ENCODE measurements at regions not wholly inside any gene's neighbourhood (a gene's known extent, or its start where the extent isn't known, plus 50 kb on each side); places are given as distances from the start of the nearest gene placed in this dataset.

- Histone ChIP-seq H3K79me2 (ENCODE audit: low read length) (no peaks in the 10 kb centered on the region), H3K4me2 (ENCODE audit: low read length) (no peak overlapping the region), H3F3A (ENCODE audit: low read length, unreplicated experiment) (no peaks in the 10 kb centered on the region), H3K4me1 (ENCODE audit: insufficient read depth, low read length) (peaks cover 23% of the 10 kb centered on the region), H3K4me3 (ENCODE audit: low read length) (no peak overlapping the region), H3K27ac (ENCODE audit: low read length) (no peak overlapping the region), H4K20me1 (ENCODE audit: low read length) (no peaks in the 10 kb centered on the region), H3K27me3 (ENCODE audit: low read length) (no peaks in the 10 kb centered on the region), H3K9me3 (ENCODE audit: low read length) (no peaks in the 10 kb centered on the region), H3K36me3 (ENCODE audit: low read depth, low read length) (no peaks in the 10 kb centered on the region), H3K9ac (ENCODE audit: low read length) (no peak overlapping the region), H3K9me2 (replicated peaks; ENCODE audit: low read length) (no peaks in the 10 kb centered on the region), H2AFZ (ENCODE audit: low read length) (no peak overlapping the region)
- BruUV-seq (replicated peaks), result no TSS peak
- intact Hi-C loops (cut with micrococcal nuclease), result loop anchor here (10.0 kb wide), 1 partner anchor 131 kb away; the partner anchor contains the start of gene FOXD2
- TF ChIP-seq, protein P1, sequence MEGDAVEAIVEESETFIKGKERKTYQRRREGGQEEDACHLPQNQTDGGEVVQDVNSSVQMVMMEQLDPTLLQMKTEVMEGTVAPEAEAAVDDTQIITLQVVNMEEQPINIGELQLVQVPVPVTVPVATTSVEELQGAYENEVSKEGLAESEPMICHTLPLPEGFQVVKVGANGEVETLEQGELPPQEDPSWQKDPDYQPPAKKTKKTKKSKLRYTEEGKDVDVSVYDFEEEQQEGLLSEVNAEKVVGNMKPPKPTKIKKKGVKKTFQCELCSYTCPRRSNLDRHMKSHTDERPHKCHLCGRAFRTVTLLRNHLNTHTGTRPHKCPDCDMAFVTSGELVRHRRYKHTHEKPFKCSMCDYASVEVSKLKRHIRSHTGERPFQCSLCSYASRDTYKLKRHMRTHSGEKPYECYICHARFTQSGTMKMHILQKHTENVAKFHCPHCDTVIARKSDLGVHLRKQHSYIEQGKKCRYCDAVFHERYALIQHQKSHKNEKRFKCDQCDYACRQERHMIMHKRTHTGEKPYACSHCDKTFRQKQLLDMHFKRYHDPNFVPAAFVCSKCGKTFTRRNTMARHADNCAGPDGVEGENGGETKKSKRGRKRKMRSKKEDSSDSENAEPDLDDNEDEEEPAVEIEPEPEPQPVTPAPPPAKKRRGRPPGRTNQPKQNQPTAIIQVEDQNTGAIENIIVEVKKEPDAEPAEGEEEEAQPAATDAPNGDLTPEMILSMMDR (conservative IDR thresholded peaks at IDR 0.05; ENCODE audit: low read depth, low read length), result no peak
- no peak for TF ChIP-seq EZH2phosphoT487 (IDR thresholded peaks at IDR 0.05; ENCODE audit: borderline replicate concordance, low read length)
- TF ChIP-seq EZH2 (IDR thresholded peaks at IDR 0.05; ENCODE audit: low read length, unreplicated experiment), result no peak
- POLR2A ChIA-PET (ENCODE audit: unreplicated experiment), result no interaction called here
- no peak for ATAC-seq
- DNase-seq, result no peak
- CTCF ChIA-PET, result no interaction called here
Observed at GRCh38 chr1:47565676-47566075, 127.8 kb downstream of the FOXD2 start.

DNA sequence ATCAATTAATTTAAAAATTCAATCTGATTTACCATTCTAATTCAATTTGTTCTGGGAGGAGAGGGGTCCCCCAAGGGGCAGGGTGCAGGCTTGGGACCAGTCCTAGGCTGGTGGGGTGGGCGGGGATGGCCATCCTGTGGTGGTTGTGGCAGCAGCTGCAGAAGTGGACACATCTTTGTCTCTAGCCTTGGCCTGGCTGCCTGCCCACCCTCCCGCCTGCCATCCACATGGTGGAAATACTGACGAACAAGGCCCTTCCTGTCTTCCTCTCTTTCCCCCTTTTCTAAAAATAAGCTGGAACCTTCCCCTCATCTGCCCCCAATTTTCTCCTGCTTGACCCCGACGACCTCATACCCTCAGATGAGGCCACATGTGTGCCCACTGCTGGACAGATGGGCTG, 130.9 kb downstream of the FOXD2 start:
- ATAC-seq (no peak), DNase-seq (no peak)
- Histone ChIP-seq H3K36me3 (ENCODE audit: low read depth, low read length) (no peaks in the 10 kb centered on the region), H3K27ac (ENCODE audit: low read length) (no peak overlapping the region), H3K4me3 (ENCODE audit: low read length) (no peak overlapping the region), H2AFZ (ENCODE audit: low read length) (no peak overlapping the region), H3K9me2 (replicated peaks; ENCODE audit: low read length) (no peaks in the 10 kb centered on the region), H3K27me3 (ENCODE audit: low read length) (no peaks in the 10 kb centered on the region), H3K79me2 (ENCODE audit: low read length) (no peaks in the 10 kb centered on the region), H3K4me1 (ENCODE audit: insufficient read depth, low read length) (peaks cover 11% of the 10 kb centered on the region), H3K9ac (ENCODE audit: low read length) (no peak overlapping the region), H3F3A (ENCODE audit: low read length, unreplicated experiment) (no peaks in the 10 kb centered on the region), H3K4me2 (ENCODE audit: low read length) (no peak overlapping the region), H4K20me1 (ENCODE audit: low read length) (no peaks in the 10 kb centered on the region), H3K9me3 (ENCODE audit: low read length) (no peaks in the 10 kb centered on the region)
- POLR2A ChIA-PET (ENCODE audit: unreplicated experiment), result no interaction called here
- TF ChIP-seq EZH2phosphoT487 (IDR thresholded peaks at IDR 0.05; ENCODE audit: borderline replicate concordance, low read length) (no peak), EZH2 (IDR thresholded peaks at IDR 0.05; ENCODE audit: low read length, unreplicated experiment) (no peak)
- TF ChIP-seq, protein P1 (conservative IDR thresholded peaks at IDR 0.05; ENCODE audit: low read depth, low read length), result no peak
- no TSS peak for BruUV-seq (replicated peaks)
- CTCF ChIA-PET, result no interaction called here
- intact Hi-C loops (cut with micrococcal nuclease), result loop anchor here (10.0 kb wide), 1 partner anchor 134 kb away; the partner anchor contains the start of gene FOXD2

GRCh38 chr1:47569261-47569660, 131.4 kb downstream of the FOXD2 start:
- Histone ChIP-seq H3K4me3 (ENCODE audit: low read length) (no peak overlapping the region), H2AFZ (ENCODE audit: low read length) (peak overlapping the region; percentile 28; the same call in 1 of the 2 replicates), H3K27ac (ENCODE audit: low read length) (peak overlapping the region; percentile 8; the same call in 1 of the 2 replicates), H3F3A (ENCODE audit: low read length, unreplicated experiment) (no peaks in the 10 kb centered on the region), H3K27me3 (ENCODE audit: low read length) (no peaks in the 10 kb centered on the region), H3K9me3 (ENCODE audit: low read length) (no peaks in the 10 kb centered on the region), H4K20me1 (ENCODE audit: low read length) (no peaks in the 10 kb centered on the region), H3K9me2 (replicated peaks; ENCODE audit: low read length) (no peaks in the 10 kb centered on the region), H3K36me3 (ENCODE audit: low read depth, low read length) (no peaks in the 10 kb centered on the region), H3K9ac (ENCODE audit: low read length) (no peak overlapping the region), H3K4me1 (ENCODE audit: insufficient read depth, low read length) (peaks cover 11% of the 10 kb centered on the region), H3K79me2 (ENCODE audit: low read length) (no peaks in the 10 kb centered on the region), H3K4me2 (ENCODE audit: low read length) (peak overlapping the region; percentile 30)
- ChIA-PET POLR2A (ENCODE audit: unreplicated experiment) (no interaction called here), CTCF (interaction anchor here (0.6 to 0.9 kb wide), 3 partner anchors 68 to 132 kb away, joined by 3 to 4 read pairs (median 4); no protein-coding TSS in a partner anchor)
- ATAC-seq (no peak), DNase-seq (no peak)
- intact Hi-C loops (cut with micrococcal nuclease), result loop anchor here (10.0 kb wide), 1 partner anchor 134 kb away; the partner anchor contains the start of gene FOXD2
- no TSS peak for BruUV-seq (replicated peaks)
- TF ChIP-seq EZH2phosphoT487 (IDR thresholded peaks at IDR 0.05; ENCODE audit: borderline replicate concordance, low read length) (no peak), EZH2 (IDR thresholded peaks at IDR 0.05; ENCODE audit: low read length, unreplicated experiment) (no peak)
- TF ChIP-seq, protein P1 (conservative IDR thresholded peaks at IDR 0.05; ENCODE audit: low read depth, low read length), result no peak
